ENCODE measurements at regions not wholly inside any gene's neighbourhood (a gene's known extent, or its start where the extent isn't known, plus 50 kb on each side); places are given as distances from the start of the nearest gene placed in this dataset.

DNA sequence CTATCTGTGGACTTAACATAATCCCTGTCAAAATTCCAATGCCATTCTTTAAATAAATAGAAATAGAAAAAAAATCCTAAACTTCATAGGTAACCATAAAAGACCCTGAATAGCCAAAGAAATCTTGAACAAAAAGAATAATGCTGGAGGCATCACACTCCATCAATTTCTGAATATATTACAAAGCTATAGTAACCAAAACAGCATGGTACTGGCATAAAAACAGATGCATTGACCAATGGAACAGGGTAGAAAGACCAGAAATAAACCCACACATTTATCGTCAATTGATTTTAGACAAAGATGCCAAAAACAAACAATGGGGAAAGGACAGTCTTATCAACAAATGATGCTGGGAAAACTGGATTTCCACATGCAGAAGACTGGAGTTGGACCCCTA, 205.7 kb downstream of the VAPA start:
- TF ChIP-seq, protein P1, sequence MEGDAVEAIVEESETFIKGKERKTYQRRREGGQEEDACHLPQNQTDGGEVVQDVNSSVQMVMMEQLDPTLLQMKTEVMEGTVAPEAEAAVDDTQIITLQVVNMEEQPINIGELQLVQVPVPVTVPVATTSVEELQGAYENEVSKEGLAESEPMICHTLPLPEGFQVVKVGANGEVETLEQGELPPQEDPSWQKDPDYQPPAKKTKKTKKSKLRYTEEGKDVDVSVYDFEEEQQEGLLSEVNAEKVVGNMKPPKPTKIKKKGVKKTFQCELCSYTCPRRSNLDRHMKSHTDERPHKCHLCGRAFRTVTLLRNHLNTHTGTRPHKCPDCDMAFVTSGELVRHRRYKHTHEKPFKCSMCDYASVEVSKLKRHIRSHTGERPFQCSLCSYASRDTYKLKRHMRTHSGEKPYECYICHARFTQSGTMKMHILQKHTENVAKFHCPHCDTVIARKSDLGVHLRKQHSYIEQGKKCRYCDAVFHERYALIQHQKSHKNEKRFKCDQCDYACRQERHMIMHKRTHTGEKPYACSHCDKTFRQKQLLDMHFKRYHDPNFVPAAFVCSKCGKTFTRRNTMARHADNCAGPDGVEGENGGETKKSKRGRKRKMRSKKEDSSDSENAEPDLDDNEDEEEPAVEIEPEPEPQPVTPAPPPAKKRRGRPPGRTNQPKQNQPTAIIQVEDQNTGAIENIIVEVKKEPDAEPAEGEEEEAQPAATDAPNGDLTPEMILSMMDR (IDR thresholded peaks at IDR 0.05), result no peak
- TF ChIP-seq POLR2A (IDR thresholded peaks at IDR 0.05), result no peak
